ENCODE measurements at regions not wholly inside any gene's neighbourhood (a gene's known extent, or its start where the extent isn't known, plus 50 kb on each side); places are given as distances from the start of the nearest gene placed in this dataset.

DNA sequence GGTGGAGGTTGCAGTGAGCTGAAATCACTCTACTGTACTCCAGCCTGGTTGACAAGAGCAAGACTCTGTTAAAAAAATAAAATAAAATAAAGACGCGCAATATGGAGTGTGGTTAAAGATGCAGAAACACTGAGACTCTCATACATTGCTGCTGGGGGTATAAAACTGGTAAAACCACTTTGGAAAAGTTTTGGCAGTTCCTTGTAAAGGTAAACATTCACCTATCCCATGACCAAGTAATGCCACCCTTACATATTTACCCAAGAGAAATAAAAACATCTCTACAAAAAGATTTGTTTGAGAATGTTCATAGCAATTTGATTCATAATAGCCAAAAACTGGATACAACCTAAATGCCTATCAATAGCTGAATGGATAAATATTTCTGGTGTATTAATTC, 398.5 kb downstream of the PDCD6IP start:
- no peak for DNase-seq

DNA sequence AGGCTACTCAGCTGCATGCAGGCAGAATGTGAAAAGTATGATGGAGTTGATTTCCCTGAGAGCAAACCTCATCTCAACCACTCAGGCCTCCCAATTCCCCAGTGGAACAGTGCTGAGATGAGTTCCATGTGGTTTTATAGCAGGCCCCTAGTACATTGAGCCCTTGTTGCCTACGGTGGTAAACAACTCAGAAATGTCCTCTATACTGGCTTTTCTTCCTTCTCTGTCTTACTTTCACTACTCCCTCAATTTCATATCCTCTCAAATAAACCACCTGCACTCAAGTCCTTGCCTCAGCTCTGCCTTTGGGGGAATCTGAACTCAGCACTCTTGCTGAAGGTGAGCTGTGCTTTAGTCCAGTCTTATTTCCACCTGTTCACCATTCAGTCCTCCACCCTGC, 399.9 kb downstream of the PDCD6IP start:
- no peak for DNase-seq

DNA sequence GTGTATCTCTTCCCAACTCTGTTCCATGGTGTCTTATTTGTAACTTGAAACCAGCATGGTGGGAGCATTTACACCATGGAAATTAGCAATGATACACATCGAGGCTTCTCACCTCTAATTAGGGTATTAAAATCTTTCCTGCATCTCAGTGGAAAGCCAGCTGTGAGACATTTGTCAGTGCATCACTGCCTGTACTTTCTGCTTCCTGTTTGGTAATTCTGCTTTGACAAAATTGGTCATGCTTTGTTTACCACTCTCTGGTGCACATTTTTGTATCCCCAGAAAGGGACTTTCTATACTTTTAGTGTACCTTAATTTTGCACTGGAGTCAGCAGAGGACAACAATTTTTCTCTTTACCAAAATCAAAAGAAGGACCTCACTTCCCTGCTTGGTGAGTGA, 402.1 kb downstream of the PDCD6IP start:
- no peak for DNase-seq

DNA sequence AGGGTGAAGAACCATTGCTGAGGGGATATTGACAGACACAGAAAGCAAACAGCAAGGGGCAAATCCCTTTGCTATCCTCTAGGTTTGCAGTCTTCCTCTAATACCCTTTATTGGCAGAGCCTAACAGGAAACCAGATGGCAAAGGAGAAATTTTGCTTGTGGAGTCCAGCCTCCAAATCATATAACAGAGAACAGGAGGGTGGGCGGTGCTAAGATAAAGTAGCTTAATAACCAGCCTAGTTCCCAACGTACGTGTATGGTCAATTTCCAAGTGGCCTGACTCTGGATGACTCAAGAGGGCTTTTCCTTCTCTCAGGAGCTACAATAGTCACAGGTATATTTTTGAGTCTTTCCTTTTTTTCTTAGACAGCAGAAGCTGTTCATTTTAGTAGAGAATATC, 404.5 kb downstream of the PDCD6IP start:
- DNase-seq, result no peak

DNA sequence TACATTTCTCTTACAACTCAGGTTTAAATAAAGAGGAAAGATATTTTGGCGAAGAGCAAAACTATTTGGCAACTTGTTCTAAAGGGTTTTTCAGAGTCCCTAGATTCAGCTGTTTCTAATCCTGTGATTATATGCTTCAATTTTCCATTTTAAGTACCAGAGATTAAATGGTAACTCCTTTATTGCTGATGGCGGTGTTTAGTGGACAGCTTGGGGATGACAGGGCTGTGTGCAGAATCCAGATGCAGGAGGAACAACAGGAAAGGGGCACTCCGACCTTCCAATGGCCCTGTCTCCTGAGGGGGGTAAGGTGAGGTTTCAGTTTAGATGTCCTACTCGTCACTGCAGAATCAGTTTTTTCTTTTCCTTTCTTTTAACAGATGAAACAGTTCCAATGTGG, 405.0 kb downstream of the PDCD6IP start:
- no peak for DNase-seq

DNA sequence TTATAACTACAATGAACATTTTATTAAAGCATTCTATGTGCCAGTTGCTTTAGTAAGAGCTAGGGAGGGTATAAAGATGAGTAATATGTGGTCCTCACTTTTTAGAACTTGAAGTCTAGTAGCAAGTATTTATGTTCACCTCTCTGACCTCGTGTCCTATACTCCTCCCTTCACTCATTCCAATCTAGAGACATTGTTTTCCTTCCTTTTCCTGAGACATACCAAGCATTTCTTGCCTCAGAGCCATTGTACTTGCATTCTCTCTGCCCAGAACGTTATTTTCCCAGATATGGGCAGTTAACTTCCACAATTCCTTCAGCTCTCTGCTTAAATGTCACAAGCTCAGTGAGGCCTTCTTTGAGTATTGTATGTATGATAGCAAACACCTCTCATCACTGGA, 408.6 kb downstream of the PDCD6IP start:
- DNase-seq, result no peak

DNA sequence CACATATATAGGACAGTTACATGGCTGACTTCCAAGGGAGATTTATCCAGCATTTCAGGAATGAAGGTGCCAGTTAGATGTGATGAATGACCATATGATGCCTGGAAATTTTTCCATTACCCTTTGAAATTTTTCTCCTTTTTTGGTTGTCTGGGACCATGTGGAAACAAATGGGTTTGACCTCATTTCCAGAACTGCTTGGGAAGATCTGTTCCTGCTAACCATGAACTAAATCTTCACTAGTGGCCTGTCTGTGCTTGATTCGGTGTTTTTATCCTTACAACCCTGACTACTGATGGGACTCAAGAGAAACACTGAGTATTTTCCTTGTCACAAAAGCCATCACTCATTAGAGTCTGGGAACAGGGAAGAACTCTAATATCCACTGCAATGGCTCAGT, 409.4 kb downstream of the PDCD6IP start:
- no peak for DNase-seq

DNA sequence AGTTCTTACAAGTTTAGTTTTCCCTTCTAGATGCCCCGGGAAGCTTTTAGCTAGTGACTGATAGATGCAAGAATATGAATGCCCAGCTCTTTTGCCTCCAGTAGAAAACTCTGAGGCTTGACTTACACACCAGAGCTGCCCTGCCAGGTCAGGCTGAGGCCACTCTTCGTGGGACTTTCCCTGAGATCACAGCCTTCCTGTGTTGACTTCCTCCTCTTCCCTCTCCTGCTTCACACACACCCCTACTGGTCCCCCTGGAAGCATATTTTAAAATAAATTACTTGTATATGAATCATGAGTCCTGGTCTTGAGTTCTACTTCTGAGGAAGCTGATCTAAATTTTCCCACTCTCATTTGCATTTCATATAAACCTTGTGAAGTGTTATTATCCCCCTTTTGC, 413.7 kb downstream of the PDCD6IP start:
- no peak for DNase-seq

DNA sequence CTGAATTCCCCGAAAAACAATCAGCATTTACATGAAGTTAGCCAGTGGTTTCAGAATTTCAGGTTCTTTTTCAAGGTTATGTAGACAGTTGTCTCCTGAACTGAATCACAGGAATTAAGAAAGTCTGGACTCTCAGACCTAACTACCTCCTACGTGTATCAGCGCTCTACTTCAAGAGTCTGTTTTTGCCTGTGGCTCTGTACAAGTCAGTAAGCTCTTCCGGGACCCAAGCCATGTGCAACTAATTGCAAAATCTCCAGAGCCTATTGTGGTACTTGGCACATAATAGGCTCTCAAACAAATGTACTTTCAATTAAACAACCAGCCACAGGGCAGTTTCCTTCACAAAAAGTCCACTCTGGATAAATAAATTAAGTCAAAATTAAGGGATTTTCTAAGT, 414.2 kb downstream of the PDCD6IP start:
- DNase-seq, result peak; percentile 55

DNA sequence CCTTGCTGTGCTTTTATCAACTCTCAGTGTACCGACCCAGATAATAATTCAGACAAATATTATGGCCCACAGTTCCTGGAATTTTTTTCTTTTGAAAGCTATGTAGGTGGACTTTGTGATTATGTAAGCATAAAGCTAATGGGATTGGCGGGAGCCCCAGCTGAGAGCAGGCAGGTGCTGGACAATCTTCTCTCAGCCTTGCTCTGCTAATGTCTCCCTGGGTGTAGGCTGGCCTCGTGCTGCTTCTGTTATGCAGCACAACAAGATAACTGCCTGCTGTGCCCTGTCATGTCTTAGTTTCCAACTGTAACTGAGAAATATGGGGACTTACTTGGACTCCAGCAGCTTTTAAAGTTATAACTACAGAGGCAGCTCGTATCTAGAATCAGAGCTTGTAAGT, 415.0 kb downstream of the PDCD6IP start:
- peak; percentile 4 for DNase-seq

DNA sequence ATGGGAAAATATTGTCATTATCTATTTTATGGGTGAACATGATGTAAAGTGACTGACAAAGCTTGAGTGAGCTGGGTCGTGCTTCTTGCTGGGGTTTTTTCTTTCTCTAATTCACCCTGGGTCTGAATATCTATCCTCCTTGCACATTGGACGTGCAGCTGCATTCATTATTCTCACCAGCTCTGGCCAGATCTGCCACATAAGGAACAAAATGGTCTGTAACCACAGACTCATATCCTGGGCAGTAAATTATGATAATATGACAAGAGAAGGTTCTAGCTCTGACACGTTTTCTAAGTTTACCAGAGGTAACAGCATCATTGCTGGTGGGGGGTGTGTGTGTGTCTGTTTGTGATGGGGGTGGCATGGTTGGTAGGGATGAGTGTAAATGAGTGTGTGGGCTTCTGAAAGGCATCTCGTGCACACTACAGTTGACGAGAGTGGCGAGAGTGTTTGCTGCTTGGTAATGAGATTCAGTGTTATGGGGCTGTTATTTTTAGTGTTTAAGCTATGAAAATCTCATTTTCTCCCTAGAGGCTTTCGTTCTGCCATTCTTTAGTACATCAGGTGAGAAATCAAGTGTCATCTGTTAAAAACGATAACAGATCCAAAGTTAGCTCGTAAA, 418.4 kb downstream of the PDCD6IP start:
- no peak for DNase-seq

DNA sequence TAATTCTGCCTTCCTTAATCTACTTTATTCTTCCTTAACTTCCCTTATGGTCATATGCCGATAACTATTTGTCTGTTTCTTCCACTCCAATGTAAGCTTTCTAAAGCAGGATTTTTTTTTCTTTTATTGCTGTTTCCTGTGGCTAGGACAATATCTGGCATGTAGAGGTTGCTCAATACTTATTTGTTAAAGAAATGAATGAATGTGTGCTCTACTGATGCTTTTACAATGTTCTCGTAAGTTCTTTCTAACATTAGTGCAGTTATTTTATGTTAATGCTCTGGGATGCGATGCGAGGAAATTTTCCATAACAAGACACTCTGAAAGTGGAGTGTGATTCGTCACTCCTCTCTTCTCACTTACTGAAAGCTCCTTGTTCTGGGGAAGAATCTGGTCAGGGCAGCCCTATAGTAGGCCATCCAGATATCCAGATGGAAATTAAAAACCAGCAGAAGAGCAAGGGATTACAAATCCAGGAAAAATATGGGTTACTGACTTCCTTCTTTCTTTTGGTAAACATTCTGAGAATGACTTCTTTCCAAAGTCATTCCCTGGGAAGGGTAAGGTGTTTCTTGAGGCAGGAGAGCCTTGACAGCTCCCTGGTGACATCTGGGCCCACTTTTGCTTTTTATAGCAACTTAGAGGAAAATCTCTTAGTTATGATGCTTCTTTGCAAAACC, 420.4 kb downstream of the PDCD6IP start:
- DNase-seq, result no peak

DNA sequence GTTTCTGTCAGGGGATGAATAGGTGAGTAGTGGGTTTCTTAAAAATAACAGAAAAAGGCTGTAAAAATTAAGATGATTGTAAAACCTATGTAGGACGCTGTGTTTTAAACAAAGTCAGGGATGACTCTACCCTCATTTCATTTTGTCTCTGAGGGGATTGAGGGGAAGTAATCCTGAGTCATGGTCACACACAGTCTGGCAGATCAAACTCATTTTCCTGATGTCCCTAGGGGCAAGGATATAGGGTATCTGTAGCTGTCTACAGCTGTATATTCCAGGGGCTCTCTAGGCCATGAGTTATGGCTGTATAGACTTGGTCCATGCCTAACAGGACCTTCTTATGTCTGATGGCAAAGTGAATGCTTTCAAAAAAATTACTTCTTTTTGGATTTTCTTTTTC, 421.1 kb downstream of the PDCD6IP start:
- no peak for DNase-seq

DNA sequence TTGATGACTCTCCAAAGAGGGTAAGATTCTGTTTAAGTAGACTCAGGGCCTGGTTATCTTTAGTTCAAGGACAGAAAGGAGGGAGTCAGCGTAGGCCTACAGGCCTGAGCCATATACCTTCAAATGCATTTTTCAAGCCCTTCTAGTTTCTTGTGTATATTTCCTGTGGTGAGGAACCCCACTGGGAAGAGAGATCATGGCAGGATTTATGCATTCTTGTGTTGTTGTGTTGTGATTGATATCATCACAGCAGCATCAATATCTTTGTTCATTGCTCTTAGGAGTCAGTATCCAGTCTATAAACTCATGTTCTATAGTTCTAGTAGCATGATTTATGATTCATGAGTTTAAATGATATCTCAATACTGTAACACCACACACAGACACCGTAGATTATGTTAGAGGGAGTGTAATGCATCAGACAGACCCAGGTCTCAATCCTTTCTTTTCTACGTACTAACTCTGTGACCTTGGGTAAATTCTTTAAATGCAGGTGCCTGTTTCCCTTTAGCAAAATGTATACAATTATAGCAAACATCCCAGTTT, 427.5 kb downstream of the PDCD6IP start:
- DNase-seq, result no peak

DNA sequence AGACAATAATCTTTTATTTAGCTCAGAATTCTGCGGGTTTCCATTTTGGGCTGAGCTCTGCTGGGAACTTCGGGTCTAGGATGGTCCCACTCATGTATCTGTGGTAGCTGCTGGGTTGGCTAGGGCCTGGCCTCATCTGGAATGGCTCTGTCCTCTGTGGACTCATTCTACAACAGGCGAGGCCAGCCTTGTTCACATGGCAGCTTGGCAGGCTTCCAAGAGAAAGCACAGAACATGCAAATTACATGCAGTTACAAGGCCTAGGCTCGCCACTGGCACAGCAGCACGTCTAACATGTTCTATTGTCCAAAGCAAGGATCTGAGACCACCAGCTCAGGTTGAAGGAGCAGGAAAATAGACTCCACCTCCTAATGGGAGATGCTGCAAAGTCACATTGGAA, 431.4 kb downstream of the PDCD6IP start:
- no peak for DNase-seq

DNA sequence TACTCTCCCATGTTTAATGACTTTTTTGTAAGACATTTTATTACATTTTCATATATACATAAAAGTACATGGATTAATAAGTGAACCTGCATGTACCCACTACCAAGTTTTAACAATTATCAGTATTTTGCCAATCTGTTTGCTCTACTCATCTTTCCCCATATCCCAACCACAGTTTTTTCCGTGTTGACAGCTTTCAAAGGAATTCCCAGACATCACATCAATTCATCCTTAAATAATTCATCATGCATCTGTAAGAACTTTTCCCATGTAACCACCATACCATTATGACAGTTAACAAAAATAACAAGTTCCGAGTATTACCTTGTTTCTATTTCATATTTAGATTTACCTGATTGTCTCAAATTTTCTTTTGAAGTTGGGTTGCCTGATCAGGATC, 436.7 kb downstream of the PDCD6IP start:
- no peak for DNase-seq

DNA sequence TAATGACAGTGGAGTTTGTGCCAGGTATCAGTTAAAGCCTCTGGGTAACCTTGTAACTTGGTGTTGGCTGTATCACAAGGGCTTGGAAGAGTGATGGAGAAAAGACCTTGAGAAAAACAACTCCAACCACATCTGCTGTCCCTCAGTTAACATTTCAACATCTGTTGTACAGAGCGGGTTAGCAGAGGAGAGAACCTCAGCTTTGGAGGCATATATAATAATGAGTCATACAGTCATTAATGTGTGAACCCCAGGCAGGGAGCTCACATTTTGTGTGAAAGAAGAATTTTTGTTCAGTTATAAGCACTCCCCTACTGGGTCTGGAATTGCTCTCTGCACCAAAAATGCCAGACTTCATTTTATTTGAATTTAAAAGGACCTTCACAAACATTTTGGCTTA, 439.5 kb downstream of the PDCD6IP start:
- DNase-seq, result no peak

DNA sequence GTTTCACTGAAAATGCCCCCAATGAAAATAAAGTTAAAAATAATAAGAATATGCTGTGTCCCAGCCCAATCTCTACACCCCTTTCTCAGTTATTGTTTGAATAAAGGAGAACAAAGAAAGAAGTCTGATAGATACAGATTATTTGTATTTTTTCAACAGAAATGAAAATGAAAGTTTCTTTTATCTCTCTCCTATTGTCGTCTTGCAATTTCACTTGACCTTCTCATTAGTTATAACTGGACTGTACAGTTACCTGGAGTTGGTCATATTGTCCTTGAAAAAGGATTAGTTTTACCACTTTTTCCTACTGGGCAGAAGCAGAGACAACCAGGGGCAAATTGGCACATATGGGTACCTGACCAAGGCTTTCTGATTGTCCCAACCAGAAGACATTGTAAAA, 440.0 kb downstream of the PDCD6IP start:
- DNase-seq, result no peak

DNA sequence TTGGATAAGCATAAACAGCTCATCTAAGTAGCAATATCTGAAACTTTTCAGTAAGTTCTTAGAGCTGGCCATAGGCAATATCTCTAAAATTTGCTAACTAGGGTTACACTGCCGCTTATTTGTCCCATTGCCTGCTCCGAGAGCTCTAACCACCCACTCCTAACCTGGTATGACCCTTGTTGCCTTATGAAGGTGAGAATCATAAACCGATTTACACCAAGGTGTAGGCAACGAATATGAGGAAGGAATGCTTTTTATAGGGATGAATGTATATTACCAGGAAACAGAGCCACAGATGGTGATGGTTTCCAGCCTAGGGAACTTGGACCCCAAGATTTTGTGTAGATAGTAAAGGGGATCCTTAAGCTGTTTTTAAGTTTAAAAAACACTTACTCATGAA, 440.9 kb downstream of the PDCD6IP start:
- DNase-seq, result no peak

DNA sequence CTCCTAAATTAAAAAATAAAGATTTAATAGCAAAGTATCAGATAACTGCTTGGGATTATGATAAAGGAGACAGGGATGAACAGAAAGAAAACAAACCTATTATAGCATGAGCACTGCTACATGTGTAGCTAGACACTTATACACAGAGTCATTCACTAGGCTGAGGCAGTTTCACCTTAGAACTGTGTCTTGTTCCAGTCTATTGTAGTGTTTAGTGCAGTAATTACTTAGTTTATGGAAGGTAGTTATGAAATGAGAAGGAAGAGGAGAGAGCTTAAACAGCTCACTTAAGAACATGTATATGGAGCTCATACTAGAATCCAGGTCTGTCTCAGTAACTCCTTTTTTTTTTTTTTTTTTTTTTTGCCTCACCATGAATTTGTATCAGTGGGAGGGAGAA, 441.4 kb downstream of the PDCD6IP start:
- DNase-seq, result no peak

DNA sequence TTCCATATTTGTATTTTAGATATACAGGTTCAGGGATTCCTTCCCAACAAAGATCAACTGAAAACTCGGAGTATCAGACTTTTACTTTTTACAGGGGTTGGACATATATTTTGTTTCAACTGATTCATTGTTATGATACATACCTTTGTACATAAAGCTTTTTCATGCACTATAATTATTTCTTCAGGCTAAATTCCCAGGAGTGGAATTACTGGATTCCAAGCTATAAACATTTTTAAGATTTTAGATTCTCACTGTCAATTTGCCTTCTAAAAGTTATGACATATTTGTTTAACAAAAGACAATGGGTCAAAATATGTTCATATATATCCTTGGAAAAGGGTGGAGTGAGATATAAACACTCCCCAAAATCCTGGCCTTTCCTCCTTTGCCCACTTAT, 449.0 kb downstream of the PDCD6IP start:
- DNase-seq, result no peak

DNA sequence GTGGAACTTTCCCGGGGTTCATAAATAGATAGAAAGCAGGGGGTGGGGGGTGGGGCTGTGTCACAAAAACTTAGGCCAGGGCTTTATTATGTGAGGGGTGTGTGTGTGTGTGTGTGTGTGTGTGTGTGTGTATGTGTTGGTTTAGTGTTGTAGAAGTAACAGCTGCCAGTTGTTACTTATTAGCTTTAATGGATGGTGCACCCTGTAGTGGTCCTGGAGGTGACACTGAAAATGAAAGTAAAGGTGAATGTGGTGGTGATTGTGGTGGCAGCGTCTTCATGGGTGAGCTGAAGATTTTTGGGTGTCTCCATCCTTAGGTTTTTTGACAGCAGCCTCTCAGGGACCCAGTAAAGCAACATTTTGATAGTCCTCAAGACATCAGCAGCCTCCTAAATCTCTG, 449.9 kb downstream of the PDCD6IP start:
- DNase-seq, result no peak

DNA sequence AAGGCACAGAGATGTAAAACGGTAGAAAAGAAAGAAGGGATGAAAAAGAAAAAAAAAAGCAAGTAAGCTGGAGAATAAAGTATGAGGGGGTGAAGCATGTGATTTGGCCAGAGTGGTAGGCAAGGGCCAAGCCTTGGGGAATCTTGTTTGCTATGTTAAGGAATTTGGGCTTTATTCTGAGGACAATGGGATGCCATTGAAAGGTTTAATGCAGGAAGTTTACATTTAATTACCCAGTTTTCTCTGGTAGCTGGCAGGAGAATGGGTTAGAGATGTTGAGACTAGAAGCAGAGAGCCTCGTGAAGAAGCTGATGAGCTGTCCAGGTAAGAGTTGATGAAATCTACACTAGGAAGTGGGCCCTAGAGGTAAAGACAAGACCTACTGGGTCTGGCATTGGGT, 455.9 kb downstream of the PDCD6IP start:
- no peak for DNase-seq

DNA sequence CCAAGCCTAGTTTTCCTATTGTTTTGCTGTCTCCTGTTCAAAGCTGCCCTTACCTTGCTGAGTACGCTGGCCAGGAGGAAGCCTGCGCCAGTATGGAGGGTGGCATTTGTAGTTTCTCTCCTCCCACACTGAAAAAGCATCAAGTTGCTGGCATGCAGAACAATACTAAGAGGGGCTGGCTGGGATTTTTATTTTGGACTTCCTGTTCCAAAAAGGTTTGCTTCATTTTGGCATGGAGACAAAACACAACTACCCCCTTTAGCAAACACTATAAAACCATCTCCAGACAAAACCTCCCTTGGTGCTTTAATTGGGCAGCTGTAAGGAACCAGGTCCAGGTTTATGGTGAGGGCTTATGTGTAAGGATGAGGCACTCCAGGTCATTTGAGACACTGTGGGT, 457.6 kb downstream of the PDCD6IP start:
- no peak for DNase-seq

DNA sequence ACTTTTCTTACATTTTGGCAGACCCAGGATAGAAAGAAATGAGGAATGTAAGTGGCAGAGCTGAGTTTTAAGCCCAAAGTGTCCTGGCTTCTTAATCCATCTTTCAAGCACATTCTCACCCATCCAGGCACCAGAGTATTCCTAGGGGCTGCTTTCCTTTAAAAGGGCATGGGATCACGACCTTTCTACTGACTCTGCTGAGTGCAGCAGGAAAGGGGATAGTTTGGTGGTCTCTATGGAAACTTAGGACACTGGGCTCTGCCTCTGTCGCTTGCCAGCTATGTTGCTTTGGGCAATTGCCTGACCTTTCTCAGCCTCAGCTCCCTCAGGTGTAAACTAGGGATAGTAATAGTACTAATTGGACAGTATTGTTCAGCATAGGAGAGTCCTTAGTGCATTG, 458.4 kb downstream of the PDCD6IP start:
- DNase-seq, result no peak
